GM12878 (cell line): ENCODE measurements at regions not wholly inside any gene's neighbourhood (a gene's known extent, or its start where the extent isn't known, plus 50 kb on each side); places are given as distances from the start of the nearest gene placed in this dataset.

Experiments
- CUX1 ChIP-seq: IDR thresholded peaks from 2 replicates; pipeline ENCODE4 v1.6.1; 2012; ENCODE audit warnings: improper control_type of control experiment, low read depth, low read length; ENCODE audit not compliant: insufficient replicate concordance
- DPF2 ChIP-seq: fragments of 450-650 bp; IDR thresholded peaks from 2 replicates; pipeline ENCODE4 v1.6.1; 2017; ENCODE audit warnings: mild to moderate bottlenecking
- FOXK2 ChIP-seq: fragments of 450-650 bp; IDR thresholded peaks from 2 replicates; pipeline ENCODE4 v1.6.1; 2017; ENCODE audit warnings: mild to moderate bottlenecking, moderate library complexity
- FOXM1 ChIP-seq: IDR thresholded peaks from 2 replicates; pipeline ENCODE4 v1.6.1; 2012; ENCODE audit warnings: low read depth, mild to moderate bottlenecking, inconsistent platforms, low read length, moderate library complexity
- HCFC1 ChIP-seq: fragments of 150-350 bp; IDR thresholded peaks from 2 replicates; pipeline ENCODE4 v1.6.1; 2014; ENCODE audit warnings: low read length
- IKZF1 ChIP-seq: fragments of 450-650 bp; conservative IDR thresholded peaks from 2 replicates; pipeline ENCODE4 v1.6.1; 2017; ENCODE audit warnings: antibody characterized with exemption, mild to moderate bottlenecking
- POLR2A ChIP-seq: IDR thresholded peaks from 2 replicates; pipeline ENCODE4 v1.6.1; 2011; ENCODE audit warnings: low read depth, mild to moderate bottlenecking, low read length
- STAT3 ChIP-seq: IDR thresholded peaks from 2 replicates; pipeline ENCODE4 v1.6.1; 2011; ENCODE audit warnings: low read depth, low read length, improper control_type of control experiment
- TCF12 ChIP-seq: IDR thresholded peaks from 2 replicates; pipeline ENCODE4 v1.6.1; 2011; ENCODE audit warnings: low read depth, mild to moderate bottlenecking, low read length
- YBX1 ChIP-seq: fragments of 450-650 bp; IDR thresholded peaks from 2 replicates; pipeline ENCODE4 v1.6.1; 2016; ENCODE audit warnings: antibody characterized with exemption
- ZBTB33 ChIP-seq: fragments of 450-650 bp; IDR thresholded peaks from 2 replicates; pipeline ENCODE4 v1.6.1; 2017; ENCODE audit warnings: mild to moderate bottlenecking
- ZNF274 ChIP-seq: IDR thresholded peaks from one replicate; pipeline ENCODE4 v1.8.0; 2011; ENCODE audit not compliant: insufficient read length, insufficient read depth
- ZZZ3 ChIP-seq: IDR thresholded peaks from 2 replicates; pipeline ENCODE4 v1.6.1; 2011; ENCODE audit warnings: low read depth; ENCODE audit not compliant: control insufficient read depth, insufficient read length
- TF ChIP-seq, protein P1 (sequence below): fragments of 450-650 bp; formaldehyde crosslinking; IDR thresholded peaks from 2 replicates; pipeline ENCODE4 v1.5.0; 2022; ENCODE audit warnings: mild to moderate bottlenecking, missing genetic modification characterization
- TF ChIP-seq, protein P2 (sequence below): IDR thresholded peaks from 2 replicates; pipeline ENCODE4 v1.6.1; 2011; ENCODE audit warnings: borderline replicate concordance, low read depth, mild to moderate bottlenecking, moderate library complexity, mixed read lengths, low read length; ENCODE audit not compliant: insufficient read depth; ENCODE audit errors: extremely low read length
- TF ChIP-seq, protein P3 (sequence below): fragments of 150-350 bp; IDR thresholded peaks from 2 replicates; pipeline ENCODE4 v1.6.1; 2014; ENCODE audit warnings: mild to moderate bottlenecking, low read depth, low read length

DNA sequence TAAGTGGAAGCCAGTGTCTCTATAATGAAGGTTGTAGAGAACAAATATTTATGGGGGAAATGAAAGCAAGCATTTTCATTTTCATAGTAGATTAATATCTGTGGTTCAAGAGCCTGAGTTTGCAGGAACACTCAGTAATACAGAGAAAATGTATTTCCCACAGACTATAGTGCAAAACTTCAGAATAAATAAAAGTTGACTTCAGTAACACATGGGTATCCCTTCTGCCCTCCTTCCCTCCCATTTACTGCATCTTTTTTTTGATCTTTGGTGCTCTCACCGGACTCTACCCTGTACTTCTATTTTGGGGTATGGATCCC is 75.3 kb upstream of the AMN1 start (continued):
- TF ChIP-seq, protein P1, sequence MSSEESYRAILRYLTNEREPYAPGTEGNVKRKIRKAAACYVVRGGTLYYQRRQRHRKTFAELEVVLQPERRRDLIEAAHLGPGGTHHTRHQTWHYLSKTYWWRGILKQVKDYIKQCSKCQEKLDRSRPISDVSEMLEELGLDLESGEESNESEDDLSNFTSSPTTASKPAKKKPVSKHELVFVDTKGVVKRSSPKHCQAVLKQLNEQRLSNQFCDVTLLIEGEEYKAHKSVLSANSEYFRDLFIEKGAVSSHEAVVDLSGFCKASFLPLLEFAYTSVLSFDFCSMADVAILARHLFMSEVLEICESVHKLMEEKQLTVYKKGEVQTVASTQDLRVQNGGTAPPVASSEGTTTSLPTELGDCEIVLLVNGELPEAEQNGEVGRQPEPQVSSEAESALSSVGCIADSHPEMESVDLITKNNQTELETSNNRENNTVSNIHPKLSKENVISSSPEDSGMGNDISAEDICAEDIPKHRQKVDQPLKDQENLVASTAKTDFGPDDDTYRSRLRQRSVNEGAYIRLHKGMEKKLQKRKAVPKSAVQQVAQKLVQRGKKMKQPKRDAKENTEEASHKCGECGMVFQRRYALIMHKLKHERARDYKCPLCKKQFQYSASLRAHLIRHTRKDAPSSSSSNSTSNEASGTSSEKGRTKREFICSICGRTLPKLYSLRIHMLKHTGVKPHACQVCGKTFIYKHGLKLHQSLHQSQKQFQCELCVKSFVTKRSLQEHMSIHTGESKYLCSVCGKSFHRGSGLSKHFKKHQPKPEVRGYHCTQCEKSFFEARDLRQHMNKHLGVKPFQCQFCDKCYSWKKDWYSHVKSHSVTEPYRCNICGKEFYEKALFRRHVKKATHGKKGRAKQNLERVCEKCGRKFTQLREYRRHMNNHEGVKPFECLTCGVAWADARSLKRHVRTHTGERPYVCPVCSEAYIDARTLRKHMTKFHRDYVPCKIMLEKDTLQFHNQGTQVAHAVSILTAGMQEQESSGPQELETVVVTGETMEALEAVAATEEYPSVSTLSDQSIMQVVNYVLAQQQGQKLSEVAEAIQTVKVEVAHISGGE (CRISPR knock-in tag): no peak
- TF ChIP-seq DPF2: peak; percentile 73
- TF ChIP-seq STAT3: no peak
- TF ChIP-seq FOXK2: no peak
- TF ChIP-seq, protein P2, sequence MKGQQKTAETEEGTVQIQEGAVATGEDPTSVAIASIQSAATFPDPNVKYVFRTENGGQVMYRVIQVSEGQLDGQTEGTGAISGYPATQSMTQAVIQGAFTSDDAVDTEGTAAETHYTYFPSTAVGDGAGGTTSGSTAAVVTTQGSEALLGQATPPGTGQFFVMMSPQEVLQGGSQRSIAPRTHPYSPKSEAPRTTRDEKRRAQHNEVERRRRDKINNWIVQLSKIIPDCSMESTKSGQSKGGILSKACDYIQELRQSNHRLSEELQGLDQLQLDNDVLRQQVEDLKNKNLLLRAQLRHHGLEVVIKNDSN: no peak
- TF ChIP-seq ZBTB33: no peak
- TF ChIP-seq POLR2A: no peak
- TF ChIP-seq TCF12: no peak
- no peak for TF ChIP-seq CUX1
- TF ChIP-seq HCFC1: no peak
- TF ChIP-seq ZZZ3: no peak
- no peak for TF ChIP-seq ZNF274
- TF ChIP-seq IKZF1: 0 out of 2 replicates have a peak, but pooled peaks have one; percentile 32
- TF ChIP-seq YBX1: no peak
- TF ChIP-seq FOXM1: peak; percentile 44; the same call in 1 of the 2 replicates
- TF ChIP-seq, protein P3, sequence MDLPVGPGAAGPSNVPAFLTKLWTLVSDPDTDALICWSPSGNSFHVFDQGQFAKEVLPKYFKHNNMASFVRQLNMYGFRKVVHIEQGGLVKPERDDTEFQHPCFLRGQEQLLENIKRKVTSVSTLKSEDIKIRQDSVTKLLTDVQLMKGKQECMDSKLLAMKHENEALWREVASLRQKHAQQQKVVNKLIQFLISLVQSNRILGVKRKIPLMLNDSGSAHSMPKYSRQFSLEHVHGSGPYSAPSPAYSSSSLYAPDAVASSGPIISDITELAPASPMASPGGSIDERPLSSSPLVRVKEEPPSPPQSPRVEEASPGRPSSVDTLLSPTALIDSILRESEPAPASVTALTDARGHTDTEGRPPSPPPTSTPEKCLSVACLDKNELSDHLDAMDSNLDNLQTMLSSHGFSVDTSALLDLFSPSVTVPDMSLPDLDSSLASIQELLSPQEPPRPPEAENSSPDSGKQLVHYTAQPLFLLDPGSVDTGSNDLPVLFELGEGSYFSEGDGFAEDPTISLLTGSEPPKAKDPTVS: no peak
